GM23248 (cell line): ENCODE measurements at regions not wholly inside any gene's neighbourhood (a gene's known extent, or its start where the extent isn't known, plus 50 kb on each side); places are given as distances from the start of the nearest gene placed in this dataset.

ENCODE experiments used
- DNase-seq: peaks from one replicate; pipeline ENCODE4 v3.0.0-alpha.2; 2015
- H2AFZ ChIP-seq: fragments of 200-600 bp; sonication (generic); 2 replicates; pipeline ENCODE4 v1.6.1; 2016; ENCODE audit warnings: antibody characterized with exemption
- H3F3A ChIP-seq: fragments of 200-600 bp; sonication (generic); 2 replicates; pipeline ENCODE4 v1.6.1; 2016; ENCODE audit warnings: mild to moderate bottlenecking, antibody characterized with exemption, mixed run types; ENCODE audit not compliant: insufficient read depth
- H3K27ac ChIP-seq: fragments of 200-600 bp; sonication (generic); 2 replicates; pipeline ENCODE4 v1.5.1; 2016; ENCODE audit warnings: mild to moderate bottlenecking
- H3K27me3 ChIP-seq: fragments of 200-600 bp; sonication (generic); replicated peaks from 2 replicates; pipeline ENCODE4 v1.6.1; 2016; ENCODE audit warnings: mild to moderate bottlenecking; ENCODE audit not compliant: insufficient read depth
- H3K36me3 ChIP-seq: fragments of 200-600 bp; sonication (generic); 2 replicates; pipeline ENCODE4 v1.6.1; 2016; ENCODE audit warnings: low read depth, mild to moderate bottlenecking
- H3K4me1 ChIP-seq: fragments of 200-600 bp; sonication (generic); 2 replicates; pipeline ENCODE4 v1.6.1; 2016; ENCODE audit warnings: mild to moderate bottlenecking; ENCODE audit not compliant: insufficient read depth
- H3K4me2 ChIP-seq: fragments of 200-600 bp; sonication (generic); one replicate; pipeline ENCODE4 v1.6.1; 2016; ENCODE audit warnings: mild to moderate bottlenecking; ENCODE audit not compliant: unreplicated experiment
- H3K4me3 ChIP-seq: fragments of 200-600 bp; sonication (generic); 2 replicates; pipeline ENCODE4 v1.5.1; 2016; ENCODE audit warnings: mild to moderate bottlenecking
- H3K79me2 ChIP-seq: fragments of 200-600 bp; sonication (generic); 2 replicates; pipeline ENCODE4 v1.6.1; 2016; ENCODE audit warnings: mild to moderate bottlenecking; ENCODE audit not compliant: insufficient read depth
- H3K9ac ChIP-seq: fragments of 200-600 bp; sonication (generic); 2 replicates; pipeline ENCODE4 v1.6.1; 2016; ENCODE audit warnings: mild to moderate bottlenecking
- H3K9me2 ChIP-seq: fragments of 200-600 bp; sonication (generic); 2 replicates; pipeline ENCODE4 v1.6.1; 2016; ENCODE audit warnings: mixed run types, mild to moderate bottlenecking, moderate library complexity; ENCODE audit not compliant: insufficient read depth
- H3K9me3 ChIP-seq: fragments of 200-600 bp; sonication (generic); one replicate; pipeline ENCODE4 v1.6.1; 2017; ENCODE audit warnings: low read depth
- H4K20me1 ChIP-seq: fragments of 200-600 bp; sonication (generic); 2 replicates; pipeline ENCODE4 v1.6.0; 2016; ENCODE audit not compliant: insufficient read depth
- EZH2 ChIP-seq: fragments of 200-600 bp; sonication (generic); IDR thresholded peaks from 2 replicates; pipeline ENCODE4 v1.6.1; 2018; ENCODE audit warnings: antibody characterized with exemption, mild to moderate bottlenecking; ENCODE audit not compliant: insufficient read depth, poor library complexity, severe bottlenecking
- EZH2phosphoT487 ChIP-seq: fragments of 200-600 bp; sonication (generic); IDR thresholded peaks from 2 replicates; pipeline ENCODE4 v1.6.1; 2018; ENCODE audit warnings: antibody characterized with exemption, moderate library complexity, mild to moderate bottlenecking, low read depth; ENCODE audit not compliant: insufficient read depth
- WGBS, 2 experiments: methylation state at CpG; one replicate each; pipeline ENCODE4 v1.1.6; 2015 to 2017; ENCODE audit warnings: low lambda C conversion rate in 2 of 2, low coverage in 1 of 2; ENCODE audit errors: missing lambda C conversion rate in 2 of 2; 5-methylcytosine and 5-hydroxymethylcytosine counted together
- in situ Hi-C: fragments of 300-500 bp; cut with MboI; formaldehyde crosslinking; loops from 2 replicates; pipeline ENCODE4 v1.15.0; 2020

DNA sequence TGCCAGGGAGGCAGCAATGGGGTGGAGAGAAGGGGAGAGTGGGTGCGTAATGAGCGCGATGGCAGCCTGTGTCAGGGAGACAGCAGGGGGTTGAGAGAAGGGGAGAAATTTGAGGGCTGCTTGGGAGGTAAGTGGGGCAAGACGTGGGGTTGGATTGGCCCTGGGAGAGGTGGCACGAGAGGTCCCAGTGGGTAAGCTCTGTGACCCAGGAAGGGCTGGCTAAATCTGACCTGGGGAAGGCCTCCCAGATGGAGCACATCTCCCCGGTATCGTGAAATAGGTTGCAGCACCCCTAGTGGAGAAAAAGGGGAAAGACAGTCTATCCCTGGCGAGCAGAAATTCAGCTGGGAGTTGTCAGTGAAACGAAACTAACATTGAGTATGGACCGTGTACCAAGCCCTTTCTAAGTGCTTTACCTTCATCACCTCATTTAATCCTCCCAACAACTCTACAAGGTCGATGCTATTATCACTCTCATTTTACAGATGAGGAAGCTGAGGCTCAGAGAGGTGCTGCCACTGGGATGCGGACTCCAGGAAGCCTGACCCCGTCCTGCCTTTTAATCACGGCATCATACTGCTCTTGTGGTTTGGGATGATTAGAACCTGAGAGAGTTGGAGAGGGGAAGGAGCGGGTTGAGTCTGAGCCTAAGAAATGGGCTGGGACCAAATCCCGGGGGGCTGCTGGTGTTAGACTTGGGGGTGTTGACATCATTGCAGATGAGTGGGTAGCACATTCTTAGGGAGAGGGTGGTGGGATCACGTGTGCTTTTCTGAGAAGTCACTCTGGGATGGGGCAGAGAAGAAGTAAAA is 56.6 kb upstream of the RPL11 start:
- peak overlapping the region; percentile 82 for H3K4me3 ChIP-seq
- peaks cover 24% of the 10 kb centered on the region for H3F3A ChIP-seq
- in situ Hi-C loops = no loop called here
- TF ChIP-seq EZH2 = no peak
- TF ChIP-seq EZH2phosphoT487 = no peak
- DNase-seq = peak; percentile 85
- H3K9me2 ChIP-seq = no peaks in the 10 kb centered on the region
- peaks cover 9% of the 10 kb centered on the region for H3K79me2 ChIP-seq
- H3K4me2 ChIP-seq = peak overlapping the region; percentile 90
- 18 to 19% methylated on average over 17 of the region's 17 CpGs for WGBS, 2 experiments
- peak overlapping the region; percentile 90 for H3K9ac ChIP-seq
- H3K27ac ChIP-seq = peak overlapping the region; percentile 96
- H3K9me3 ChIP-seq = no peaks in the 10 kb centered on the region
- peak overlapping the region; percentile 87 for H2AFZ ChIP-seq
- no peaks in the 10 kb centered on the region for H4K20me1 ChIP-seq
- peaks cover 22% of the 10 kb centered on the region for H3K4me1 ChIP-seq
- no peaks in the 10 kb centered on the region for H3K36me3 ChIP-seq
- no peaks in the 10 kb centered on the region for H3K27me3 ChIP-seq

- Histone ChIP-seq H3K36me3 (no peaks in the 10 kb centered on the region), H3K4me1 (peaks cover 22% of the 10 kb centered on the region), H2AFZ (peak overlapping the region; percentile 87), H3K4me3 (peak overlapping the region; percentile 82; the same call in 1 of the 2 replicates), H3K27me3 (no peaks in the 10 kb centered on the region), H3F3A (peaks cover 24% of the 10 kb centered on the region), H3K79me2 (peaks cover 9% of the 10 kb centered on the region), H3K4me2 (peak overlapping the region; percentile 90), H4K20me1 (no peaks in the 10 kb centered on the region), H3K27ac (peak overlapping the region; percentile 96), H3K9ac (peak overlapping the region; percentile 90), H3K9me3 (no peaks in the 10 kb centered on the region), H3K9me2 (no peaks in the 10 kb centered on the region)
- in situ Hi-C loops = no loop called here
- 26 to 47% methylated on average over 2 of the region's 2 CpGs for WGBS, 2 experiments
- TF ChIP-seq EZH2 = no peak
- no peak for TF ChIP-seq EZH2phosphoT487
- DNase-seq = no peak
Measured at GRCh38 chr1:23634518-23634839, 57.1 kb upstream of the RPL11 start.

- peaks cover 24% of the 10 kb centered on the region for H3F3A ChIP-seq
- no peaks in the 10 kb centered on the region for H3K9me2 ChIP-seq
- H3K27ac ChIP-seq = no peak overlapping the region
- no peaks in the 10 kb centered on the region for H3K27me3 ChIP-seq
- H3K9me3 ChIP-seq = no peaks in the 10 kb centered on the region
- no peak for DNase-seq
- H4K20me1 ChIP-seq = no peaks in the 10 kb centered on the region
- no peak overlapping the region for H3K4me2 ChIP-seq
- no peak overlapping the region for H3K4me3 ChIP-seq
- no peak overlapping the region for H2AFZ ChIP-seq
- H3K4me1 ChIP-seq = peaks cover 9% of the 10 kb centered on the region
- H3K9ac ChIP-seq = no peak overlapping the region
- no peaks in the 10 kb centered on the region for H3K36me3 ChIP-seq
- in situ Hi-C loops = no loop called here
- 96 to 100% methylated on average over 2 of the region's 2 CpGs for WGBS, 2 experiments
- peaks cover 9% of the 10 kb centered on the region for H3K79me2 ChIP-seq
- no peak for TF ChIP-seq EZH2phosphoT487
- no peak for TF ChIP-seq EZH2
Measured at GRCh38 chr1:23632479-23633160, 59.0 kb upstream of the RPL11 start.

GRCh38 chr1:23629708-23630290 is 61.8 kb upstream of the RPL11 start:
- no peak for DNase-seq
- H4K20me1 ChIP-seq = no peaks in the 10 kb centered on the region
- H3K9me2 ChIP-seq = no peaks in the 10 kb centered on the region
- H3K36me3 ChIP-seq = no peaks in the 10 kb centered on the region
- TF ChIP-seq EZH2 (no peak), EZH2phosphoT487 (no peak)
- no peaks in the 10 kb centered on the region for H3K9me3 ChIP-seq
- H3K9ac ChIP-seq = no peak overlapping the region
- no peak overlapping the region for H3K27ac ChIP-seq
- no peaks in the 10 kb centered on the region for H3K27me3 ChIP-seq
- peaks cover 4% of the 10 kb centered on the region for H3K79me2 ChIP-seq
- no peak overlapping the region for H3K4me3 ChIP-seq
- 78 to 79% methylated on average over 4 of the region's 4 CpGs for WGBS, 2 experiments
- in situ Hi-C loops = no loop called here
- no peak overlapping the region for H3K4me2 ChIP-seq
- H3F3A ChIP-seq = peaks cover 8% of the 10 kb centered on the region
- H2AFZ ChIP-seq = no peak overlapping the region
- H3K4me1 ChIP-seq = peaks cover 8% of the 10 kb centered on the region
